Stimulated activated memory B cell treated with anti-CD40 and anti-IgM and Interleukin-4, amounts not matched to agents 10 μg/mL and 1 μg/mL and 100 μg/mL, for 72 hours (primary cell): ENCODE measurements at regions not wholly inside any gene's neighbourhood (a gene's known extent, or its start where the extent isn't known, plus 50 kb on each side); places are given as distances from the start of the nearest gene placed in this dataset.

Experiments
- ATAC-seq: fragments of 150-1000 bp; cut with Tn5 transposase; 2 replicates; pipeline ENCODE4 v1.10.0; 2021
- H3K27ac Mint-ChIP-seq: one replicate; pipeline ENCODE4 v1.8.0; 2022; ENCODE audit warnings: mild to moderate bottlenecking, mixed read lengths
- H3K27me3 Mint-ChIP-seq: one replicate; pipeline ENCODE4 v1.8.0; 2022; ENCODE audit warnings: mixed read lengths
- H3K36me3 Mint-ChIP-seq: one replicate; pipeline ENCODE4 v1.8.0; 2022; ENCODE audit warnings: mixed read lengths
- H3K4me1 Mint-ChIP-seq: one replicate; pipeline ENCODE4 v1.8.0; 2022; ENCODE audit warnings: mixed read lengths
- H3K4me3 Mint-ChIP-seq: one replicate; pipeline ENCODE4 v1.8.0; 2022; ENCODE audit warnings: mild to moderate bottlenecking, moderate library complexity, mixed read lengths
- H3K9me3 Mint-ChIP-seq: one replicate; pipeline ENCODE4 v1.8.0; 2022; ENCODE audit warnings: mixed read lengths

DNA sequence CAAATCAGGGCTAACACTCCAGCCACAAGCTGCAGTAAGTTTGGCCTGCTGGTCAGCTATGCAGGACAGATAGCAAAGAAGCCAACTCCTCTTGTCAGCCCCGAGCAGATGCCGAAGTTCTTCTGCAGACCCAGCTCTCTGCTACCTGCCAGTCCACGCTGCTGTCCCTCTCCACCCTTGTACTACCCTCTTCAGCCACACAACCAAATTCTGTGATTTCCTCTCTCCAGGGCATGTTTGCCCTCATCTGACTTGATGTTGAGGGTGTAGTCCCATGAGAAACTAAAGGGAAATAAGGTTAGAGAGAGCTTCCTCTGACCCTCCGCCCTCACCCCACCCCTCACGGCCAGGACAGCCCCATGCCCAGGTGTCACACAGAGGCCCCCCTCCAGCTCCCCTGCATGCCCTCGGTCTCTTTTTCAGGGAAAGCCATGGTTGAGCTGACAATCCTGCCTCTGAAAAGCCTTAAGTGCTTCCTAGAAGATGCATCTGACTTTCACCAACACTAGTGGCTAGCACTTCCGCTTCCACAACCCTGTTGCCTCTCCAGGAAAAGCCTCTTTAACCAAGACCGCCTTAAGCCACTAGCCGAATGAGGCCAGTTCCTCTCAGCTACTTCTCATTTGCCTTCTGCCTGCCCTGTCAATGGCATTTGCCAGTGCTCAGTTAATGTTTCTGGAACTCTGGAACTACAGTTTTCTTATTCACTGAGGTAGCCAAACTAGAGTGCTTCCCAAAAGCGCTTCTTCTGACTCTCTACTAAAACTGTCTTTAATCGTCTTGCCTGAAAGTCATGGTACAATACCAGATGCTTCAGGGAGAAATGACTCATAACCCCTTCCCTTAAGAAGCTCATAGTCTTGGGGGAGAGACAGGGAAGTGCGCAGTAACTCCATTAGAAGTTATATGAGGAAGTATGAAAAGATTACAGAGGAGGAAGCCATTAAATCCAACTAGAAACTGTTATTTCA lies 300.4 kb upstream of the STT3B start:
- Mint-ChIP-seq H3K27ac (peak overlapping the region; percentile 69), H3K4me1 (peaks cover 51% of the 10 kb centered on the region), H3K9me3 (peaks cover 3% of the 10 kb centered on the region), H3K27me3 (no peaks in the 10 kb centered on the region), H3K36me3 (no peaks in the 10 kb centered on the region), H3K4me3 (no peak overlapping the region)
- peak; percentile 60 for ATAC-seq

DNA sequence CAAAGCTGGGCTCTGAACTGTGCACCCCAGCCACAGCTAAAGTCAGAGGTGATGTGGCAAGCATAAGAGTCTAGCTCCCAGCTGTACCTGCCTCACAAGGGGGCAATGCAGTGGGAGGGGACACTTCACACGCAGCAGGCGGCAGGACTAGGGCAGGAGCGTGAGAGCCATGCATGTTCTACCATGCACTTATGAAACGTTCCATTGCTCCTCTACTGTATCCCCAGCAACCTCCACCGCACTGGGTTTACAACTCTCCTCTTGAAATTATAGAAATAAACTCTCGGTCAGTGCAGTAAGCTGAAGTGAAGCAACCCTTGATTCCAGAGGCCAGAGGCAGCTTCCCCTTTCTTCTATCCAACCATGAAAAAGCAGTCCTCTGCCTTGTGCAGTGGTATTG lies 298.6 kb upstream of the STT3B start:
- Mint-ChIP-seq H3K9me3 (peaks cover under 1% of the 10 kb centered on the region), H3K27ac (no peak overlapping the region), H3K4me1 (peaks cover 40% of the 10 kb centered on the region), H3K36me3 (no peaks in the 10 kb centered on the region), H3K4me3 (no peak overlapping the region), H3K27me3 (no peaks in the 10 kb centered on the region)
- no peak for ATAC-seq

DNA sequence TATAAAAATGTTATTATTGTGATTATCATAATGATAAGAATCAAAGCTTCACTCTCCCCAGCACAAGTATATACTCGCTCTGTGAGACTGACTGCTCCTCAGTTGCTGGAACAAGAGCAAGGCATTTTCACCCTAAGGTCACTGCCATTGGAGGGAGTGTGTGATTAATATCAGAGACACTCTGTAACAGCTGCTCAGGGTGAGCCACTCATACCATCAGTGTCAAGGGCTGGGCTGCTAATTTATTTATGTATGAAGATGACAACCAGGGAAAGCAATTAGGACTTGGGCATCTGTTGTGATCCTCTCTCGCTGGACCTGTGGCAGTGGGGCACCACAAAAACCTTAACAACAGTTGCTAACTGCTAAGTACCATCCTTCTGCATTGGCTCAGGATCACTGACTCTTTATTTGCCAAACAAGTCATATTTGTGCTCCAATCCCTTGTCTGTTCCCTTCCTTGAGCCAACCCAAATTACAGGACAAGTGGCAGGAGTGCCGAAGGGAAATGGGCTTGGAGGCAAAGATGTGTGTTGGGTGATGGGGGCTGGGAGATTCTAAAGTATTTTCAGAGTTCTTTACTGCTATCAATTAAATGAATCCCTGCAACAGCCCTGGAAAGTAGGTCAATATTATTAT lies 297.5 kb upstream of the STT3B start:
- no peaks in the 10 kb centered on the region for H3K9me3 Mint-ChIP-seq
- H3K36me3 Mint-ChIP-seq, result no peaks in the 10 kb centered on the region
- no peak for ATAC-seq
- H3K4me1 Mint-ChIP-seq, result peaks cover 30% of the 10 kb centered on the region
- no peak overlapping the region for H3K27ac Mint-ChIP-seq
- no peak overlapping the region for H3K4me3 Mint-ChIP-seq
- no peaks in the 10 kb centered on the region for H3K27me3 Mint-ChIP-seq

DNA sequence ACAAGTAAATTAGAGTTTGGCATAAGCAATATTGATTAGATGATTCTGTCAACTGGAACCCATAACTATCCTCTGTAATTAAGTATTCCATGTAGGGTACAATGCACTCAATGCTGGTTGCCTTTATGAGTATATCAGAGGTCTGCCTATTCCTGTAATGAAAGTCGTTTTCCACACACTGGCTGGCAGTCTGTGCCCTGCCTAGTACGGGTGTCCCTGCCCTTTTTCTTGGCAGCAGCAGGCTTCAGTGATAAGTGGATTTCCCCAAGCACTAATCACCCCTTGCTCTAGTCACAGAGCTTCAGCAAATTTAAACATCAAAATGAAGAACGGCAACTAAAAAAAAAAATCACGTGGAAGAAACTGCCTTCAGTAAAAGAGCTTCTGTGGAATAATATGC lies 294.8 kb upstream of the STT3B start:
- Mint-ChIP-seq H3K4me1 (peaks cover 10% of the 10 kb centered on the region), H3K27me3 (no peaks in the 10 kb centered on the region), H3K4me3 (no peak overlapping the region), H3K36me3 (no peaks in the 10 kb centered on the region), H3K9me3 (no peaks in the 10 kb centered on the region), H3K27ac (no peak overlapping the region)
- ATAC-seq, result no peak

DNA sequence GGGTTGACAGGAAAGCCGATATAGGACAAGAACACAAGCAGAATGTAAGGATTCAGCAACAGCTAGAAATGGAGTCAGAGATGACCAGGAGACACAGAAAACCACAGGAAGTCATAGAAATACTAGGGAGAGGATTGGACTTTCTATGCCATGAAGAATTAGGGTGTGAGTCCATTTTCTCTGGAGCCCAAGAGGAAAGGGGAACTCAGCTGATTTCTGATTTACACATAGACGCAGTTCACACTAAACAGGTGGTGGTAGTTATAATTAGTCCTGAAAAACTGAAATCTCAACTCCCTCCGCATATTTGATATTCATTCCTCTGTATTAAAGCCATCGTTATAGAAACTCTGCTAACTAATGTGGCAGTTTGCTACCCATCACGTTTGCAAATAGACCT lies 292.7 kb upstream of the STT3B start:
- Mint-ChIP-seq H3K27me3 (no peaks in the 10 kb centered on the region), H3K27ac (no peak overlapping the region), H3K9me3 (no peaks in the 10 kb centered on the region), H3K4me1 (peaks cover 6% of the 10 kb centered on the region), H3K36me3 (no peaks in the 10 kb centered on the region), H3K4me3 (no peak overlapping the region)
- ATAC-seq, result no peak

DNA sequence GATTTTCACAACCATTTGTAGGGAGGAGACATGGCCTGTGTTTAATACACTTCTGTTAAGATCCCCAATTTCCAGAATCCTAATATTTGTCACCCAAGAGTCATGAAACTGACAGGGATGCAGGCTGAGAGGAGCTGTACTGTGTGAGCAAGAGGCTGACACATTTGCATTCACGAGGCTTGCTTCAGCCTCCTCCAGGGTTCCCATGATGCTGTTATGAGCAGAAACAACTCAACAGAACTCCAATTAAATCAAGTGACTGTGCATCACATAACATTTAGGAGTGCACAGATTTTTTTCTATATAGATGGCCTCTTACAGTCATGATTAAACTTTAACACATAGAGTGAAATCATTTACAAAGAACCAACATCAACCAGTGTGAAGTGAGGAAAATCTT lies 292.3 kb upstream of the STT3B start:
- no peak for ATAC-seq
- no peaks in the 10 kb centered on the region for H3K9me3 Mint-ChIP-seq
- no peaks in the 10 kb centered on the region for H3K27me3 Mint-ChIP-seq
- no peaks in the 10 kb centered on the region for H3K36me3 Mint-ChIP-seq
- no peak overlapping the region for H3K27ac Mint-ChIP-seq
- H3K4me1 Mint-ChIP-seq, result peaks cover 6% of the 10 kb centered on the region
- no peak overlapping the region for H3K4me3 Mint-ChIP-seq

DNA sequence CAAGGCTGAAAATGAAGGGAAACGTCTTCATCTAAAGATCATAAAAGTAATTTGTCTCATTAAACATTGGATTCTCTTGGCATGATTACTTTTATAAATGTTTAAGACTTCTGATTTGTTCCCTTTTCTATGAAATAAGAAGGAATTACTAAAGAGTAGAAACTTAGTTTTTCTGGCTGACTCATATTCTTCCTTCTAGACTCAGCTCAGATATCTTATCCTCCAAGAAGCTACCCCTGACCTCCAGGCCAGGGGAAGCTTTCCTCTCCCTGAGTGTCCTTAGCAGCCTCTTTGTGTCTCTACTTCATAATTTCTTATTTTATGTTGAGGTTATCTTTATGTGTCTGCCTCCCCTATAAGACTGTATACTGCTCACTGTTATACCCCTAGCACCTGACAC lies 291.9 kb upstream of the STT3B start:
- H3K4me3 Mint-ChIP-seq, result no peak overlapping the region
- peaks cover 6% of the 10 kb centered on the region for H3K4me1 Mint-ChIP-seq
- peak overlapping the region; percentile 29 for H3K27ac Mint-ChIP-seq
- no peaks in the 10 kb centered on the region for H3K27me3 Mint-ChIP-seq
- no peaks in the 10 kb centered on the region for H3K36me3 Mint-ChIP-seq
- no peaks in the 10 kb centered on the region for H3K9me3 Mint-ChIP-seq
- ATAC-seq, result no peak

DNA sequence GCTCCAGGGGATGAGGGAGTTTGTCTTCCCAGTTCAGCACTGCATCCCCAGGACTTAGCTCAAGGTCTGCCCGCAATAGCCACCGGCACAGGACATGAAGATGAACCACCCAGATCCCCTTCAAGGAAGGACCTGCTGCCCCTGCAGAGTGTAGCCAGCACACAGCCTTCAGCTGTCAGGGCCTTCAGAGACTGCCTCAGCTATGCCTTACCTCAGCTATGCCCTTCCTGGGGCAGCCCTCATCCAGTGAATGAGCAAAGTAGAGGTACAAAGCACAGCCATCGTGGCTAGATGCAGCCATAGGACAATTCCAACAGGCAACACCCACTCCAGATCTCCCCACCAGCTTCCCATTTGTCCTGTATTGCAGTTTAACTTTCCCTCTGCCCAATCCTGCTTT lies 291.2 kb upstream of the STT3B start:
- Mint-ChIP-seq H3K27ac (peak overlapping the region; percentile 29), H3K4me1 (peaks cover 6% of the 10 kb centered on the region), H3K4me3 (no peak overlapping the region), H3K9me3 (no peaks in the 10 kb centered on the region), H3K27me3 (no peaks in the 10 kb centered on the region), H3K36me3 (no peaks in the 10 kb centered on the region)
- no peak for ATAC-seq

DNA sequence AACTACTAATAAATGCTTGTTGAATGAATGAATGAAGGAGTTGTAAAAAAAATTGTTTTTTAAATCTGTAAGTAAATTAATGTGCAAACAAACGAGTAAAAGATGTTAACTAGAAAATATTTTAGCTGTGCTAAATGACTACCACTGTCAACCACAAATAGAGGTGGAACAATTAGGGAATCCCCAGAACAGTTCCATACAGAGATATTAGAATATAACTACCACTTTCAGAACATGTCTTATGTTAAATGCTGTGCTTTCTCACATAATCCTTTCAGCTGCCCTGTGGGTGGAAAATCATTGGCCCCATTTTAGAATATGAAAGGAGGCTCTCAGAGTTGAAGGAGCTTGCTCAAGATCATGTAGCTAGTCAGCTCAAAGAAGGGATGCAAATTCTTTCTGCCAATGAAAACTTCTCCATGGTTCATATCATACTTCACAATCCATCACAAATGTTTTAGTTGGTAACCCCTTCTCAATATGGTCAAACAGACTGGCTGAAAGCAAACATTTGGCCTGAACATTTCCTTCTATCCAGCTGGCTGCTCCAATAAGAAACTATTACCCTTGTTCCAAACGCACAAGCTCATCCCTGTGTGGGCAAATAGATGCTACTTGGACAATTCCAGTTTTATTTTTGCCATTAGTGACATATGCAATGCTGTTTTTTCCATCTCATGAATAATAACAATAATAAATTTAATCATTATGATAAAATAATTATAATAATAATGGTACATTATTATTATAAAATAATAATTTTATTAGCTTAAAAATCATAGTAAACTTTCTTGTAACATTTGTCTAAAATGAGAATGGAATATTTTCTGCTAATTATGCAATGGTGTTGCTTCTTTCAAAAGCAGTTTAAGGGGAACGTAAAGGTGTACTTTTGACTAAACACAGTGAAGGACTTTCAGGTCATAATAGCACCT lies 290.4 kb upstream of the STT3B start:
- Mint-ChIP-seq H3K27me3 (no peaks in the 10 kb centered on the region), H3K27ac (peak overlapping the region; percentile 29), H3K9me3 (no peaks in the 10 kb centered on the region), H3K4me1 (peaks cover 6% of the 10 kb centered on the region), H3K36me3 (no peaks in the 10 kb centered on the region), H3K4me3 (no peak overlapping the region)
- peak; percentile 78 for ATAC-seq

DNA sequence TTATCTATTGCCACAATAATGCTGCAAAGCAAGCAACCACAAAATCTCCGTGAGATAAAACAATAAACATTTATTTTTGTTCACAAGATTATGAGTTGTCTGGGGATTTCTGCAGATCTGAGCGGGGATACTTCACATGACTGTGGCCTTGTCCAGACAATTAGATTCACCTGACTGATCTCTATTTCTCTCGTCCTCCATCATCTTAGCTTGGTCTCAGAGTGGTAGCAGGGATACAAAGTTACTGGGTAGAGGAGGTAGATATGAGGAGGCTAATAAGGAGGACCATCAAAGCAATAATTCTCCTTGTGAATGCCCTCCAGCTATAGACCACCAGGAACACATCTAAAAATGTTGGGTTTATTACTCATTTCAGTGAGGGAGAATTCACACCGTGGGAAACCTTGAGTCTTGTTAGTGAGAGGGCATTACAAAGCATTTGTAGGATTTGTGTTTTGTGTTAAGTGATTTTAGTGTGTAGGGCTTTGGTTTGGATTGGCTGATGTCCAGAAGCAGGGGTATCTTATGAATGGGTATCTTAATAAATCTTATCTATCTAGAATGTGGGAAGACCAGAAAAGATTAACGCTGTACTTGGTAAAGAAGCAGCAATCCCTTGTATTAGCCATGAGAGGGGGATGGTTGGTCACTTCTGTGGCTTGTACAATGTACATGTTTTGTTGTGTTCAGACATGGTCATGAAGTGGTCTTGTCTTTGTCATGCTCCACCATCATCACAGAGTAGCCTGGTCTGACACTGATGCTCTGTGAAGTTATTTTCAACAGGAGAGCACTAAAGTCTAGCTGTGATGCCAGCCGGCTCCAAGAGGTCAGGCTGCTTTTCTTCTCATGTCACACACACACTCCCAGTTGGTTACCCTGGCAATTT lies 287.6 kb upstream of the STT3B start:
- Mint-ChIP-seq H3K36me3 (no peaks in the 10 kb centered on the region), H3K4me3 (no peak overlapping the region), H3K27me3 (no peaks in the 10 kb centered on the region), H3K9me3 (no peaks in the 10 kb centered on the region), H3K4me1 (peaks cover 20% of the 10 kb centered on the region), H3K27ac (no peak overlapping the region)
- ATAC-seq, result no peak

DNA sequence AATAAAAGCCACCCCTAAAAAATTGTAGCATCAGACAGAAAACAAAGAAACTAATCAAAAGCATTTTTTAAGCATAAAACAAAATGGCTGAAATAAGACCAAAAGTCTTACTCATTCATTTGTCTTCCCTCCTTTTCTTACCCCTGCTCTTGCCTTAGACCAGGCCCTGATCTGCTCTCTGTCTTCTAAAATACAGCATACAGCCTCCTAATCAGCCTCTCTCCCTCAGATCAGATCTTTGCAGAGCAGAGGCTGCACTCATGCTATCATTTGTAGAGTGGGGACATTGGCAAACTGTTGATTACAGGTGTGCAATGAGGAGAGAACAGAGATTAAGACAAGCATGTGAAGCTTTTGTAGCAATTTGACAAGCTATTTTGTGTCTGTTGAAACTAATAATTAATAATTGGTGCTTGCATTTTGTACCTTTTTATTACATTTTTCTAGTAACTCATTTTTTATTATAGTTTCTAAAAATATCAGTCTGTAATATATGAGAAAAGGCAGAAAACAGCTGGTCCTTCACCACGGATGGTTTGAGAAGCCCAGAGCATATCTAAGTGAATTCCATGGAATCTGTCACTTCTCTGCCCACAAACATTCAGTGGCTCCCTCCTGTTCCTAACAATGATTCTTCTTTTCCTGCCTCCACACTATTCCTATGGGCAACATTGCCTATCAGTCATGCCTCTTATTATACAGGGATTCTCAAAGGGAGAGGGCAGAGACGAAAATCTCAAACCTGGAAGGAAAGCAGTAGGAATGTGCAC lies 286.2 kb upstream of the STT3B start:
- Mint-ChIP-seq H3K4me3 (no peak overlapping the region), H3K27ac (no peak overlapping the region), H3K36me3 (no peaks in the 10 kb centered on the region), H3K9me3 (peaks cover 2% of the 10 kb centered on the region), H3K27me3 (no peaks in the 10 kb centered on the region), H3K4me1 (peaks cover 20% of the 10 kb centered on the region)
- ATAC-seq, result no peak

DNA sequence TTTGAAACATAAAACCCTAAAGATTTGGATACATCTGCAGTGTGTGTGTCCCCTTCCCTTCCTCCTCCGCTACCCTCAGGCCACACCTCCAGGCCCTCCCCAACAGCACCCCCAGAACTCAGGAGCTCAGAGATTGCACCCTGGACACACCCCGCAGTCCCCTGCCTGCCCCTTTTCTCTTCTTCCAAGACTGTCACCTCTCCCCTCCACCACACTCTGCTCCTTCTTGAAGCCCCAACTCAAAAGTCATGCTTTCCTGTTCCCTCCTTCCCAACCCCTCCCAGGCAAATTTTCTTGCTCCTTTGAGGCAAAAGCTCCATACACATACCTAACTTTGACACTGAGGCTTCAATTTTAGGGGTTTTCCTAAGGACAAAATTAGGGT lies 285.7 kb upstream of the STT3B start:
- ATAC-seq, result no peak
- Mint-ChIP-seq H3K36me3 (no peaks in the 10 kb centered on the region), H3K9me3 (peaks cover 2% of the 10 kb centered on the region), H3K4me3 (no peak overlapping the region), H3K27me3 (no peaks in the 10 kb centered on the region), H3K27ac (no peak overlapping the region), H3K4me1 (peaks cover 14% of the 10 kb centered on the region)

DNA sequence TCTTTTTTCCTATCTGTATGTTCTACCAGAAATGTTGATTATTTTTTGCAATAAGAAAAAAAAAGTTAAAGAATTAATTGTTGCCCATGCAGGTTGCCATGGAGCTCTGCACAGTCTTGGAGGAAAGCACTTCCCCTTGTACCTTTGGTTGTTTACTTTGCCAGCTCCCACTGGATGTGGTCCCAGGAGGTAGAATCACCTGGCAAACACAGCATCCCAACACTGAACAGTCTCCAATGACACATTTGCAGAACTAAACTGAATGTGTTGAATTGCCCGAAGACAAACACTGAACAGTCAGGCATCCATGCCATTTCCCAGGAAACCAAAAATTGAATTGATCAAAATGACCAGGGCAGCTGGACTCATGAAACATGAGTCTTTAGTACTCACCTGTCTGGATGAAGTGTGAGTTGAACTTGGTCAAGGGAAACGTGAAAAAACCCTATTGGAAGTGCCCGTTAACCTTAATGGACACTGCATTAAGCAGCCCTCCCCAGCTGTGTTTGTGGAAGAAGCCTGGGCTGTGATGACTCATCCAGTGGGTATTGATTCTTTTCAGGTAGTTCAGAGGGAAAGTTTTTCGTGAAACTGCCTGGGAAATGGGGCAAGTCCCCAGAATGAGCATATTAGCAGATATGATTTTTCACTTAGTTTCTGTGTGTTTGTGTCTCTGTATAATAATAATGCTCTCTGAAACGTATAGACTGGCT lies 284.7 kb upstream of the STT3B start:
- peak; percentile 54 for ATAC-seq
- peaks cover 14% of the 10 kb centered on the region for H3K4me1 Mint-ChIP-seq
- no peak overlapping the region for H3K4me3 Mint-ChIP-seq
- no peaks in the 10 kb centered on the region for H3K36me3 Mint-ChIP-seq
- peaks cover 2% of the 10 kb centered on the region for H3K9me3 Mint-ChIP-seq
- H3K27me3 Mint-ChIP-seq, result no peaks in the 10 kb centered on the region
- H3K27ac Mint-ChIP-seq, result no peak overlapping the region
